ENCODE measurements at regions not wholly inside any gene's neighbourhood (a gene's known extent, or its start where the extent isn't known, plus 50 kb on each side); places are given as distances from the start of the nearest gene placed in this dataset.

- ATAC-seq: no peak
- TF ChIP-seq ZNF8 (CRISPR knock-in tag; IDR thresholded peaks at IDR 0.05): no peak
These were observed 219.1 kb upstream of the KIRREL3 start for GRCh38 chr11:127219704-127220103.

GRCh38 chr11:127218275-127218608, 217.7 kb upstream of the KIRREL3 start:
- TF ChIP-seq ZNF70 (CRISPR knock-in tag; IDR thresholded peaks at IDR 0.05): no peak
- no peak for TF ChIP-seq POU6F1 (CRISPR knock-in tag; IDR thresholded peaks at IDR 0.05; ENCODE audit: borderline replicate concordance, low read depth)
- ATAC-seq: no peak

- ATAC-seq: no peak
- no peak for TF ChIP-seq TCF4 (CRISPR knock-in tag; IDR thresholded peaks at IDR 0.05; ENCODE audit: borderline replicate concordance)
- no peak for TF ChIP-seq OSR1 (CRISPR knock-in tag; IDR thresholded peaks at IDR 0.05)
- no peak for TF ChIP-seq CREB5 (CRISPR knock-in tag; IDR thresholded peaks at IDR 0.05; ENCODE audit: low read depth)
- no peak for TF ChIP-seq ZNF70 (CRISPR knock-in tag; IDR thresholded peaks at IDR 0.05)
- no peak for TF ChIP-seq ZFP3 (CRISPR knock-in tag; IDR thresholded peaks at IDR 0.05)
- no peak for TF ChIP-seq CSDC2 (CRISPR knock-in tag; IDR thresholded peaks at IDR 0.05)
- no peak for TF ChIP-seq ISL1 (CRISPR knock-in tag; IDR thresholded peaks at IDR 0.05)
- no peak for TF ChIP-seq ZFP30 (CRISPR knock-in tag; IDR thresholded peaks at IDR 0.05)
- no peak for TF ChIP-seq ZNF8 (CRISPR knock-in tag; IDR thresholded peaks at IDR 0.05)
- TF ChIP-seq ZNF565 (CRISPR knock-in tag; conservative IDR thresholded peaks at IDR 0.05; ENCODE audit: low read depth): no peak
- TF ChIP-seq ARNTL (CRISPR knock-in tag; IDR thresholded peaks at IDR 0.05; ENCODE audit: borderline replicate concordance, low read depth): no peak
- no peak for TF ChIP-seq TSHZ2 (CRISPR knock-in tag; IDR thresholded peaks at IDR 0.05)
- no peak for TF ChIP-seq PATZ1 (CRISPR knock-in tag; IDR thresholded peaks at IDR 0.05; ENCODE audit: borderline replicate concordance)
- no peak for TF ChIP-seq POU6F1 (CRISPR knock-in tag; IDR thresholded peaks at IDR 0.05; ENCODE audit: borderline replicate concordance, low read depth)
These were observed 217.1 kb upstream of the KIRREL3 start for GRCh38 chr11:127217452-127218274.

- no peak for ATAC-seq
- TF ChIP-seq ZFP30 (CRISPR knock-in tag; IDR thresholded peaks at IDR 0.05): no peak
- no peak for TF ChIP-seq ARNTL (CRISPR knock-in tag; IDR thresholded peaks at IDR 0.05; ENCODE audit: borderline replicate concordance, low read depth)
- TF ChIP-seq POU6F1 (CRISPR knock-in tag; IDR thresholded peaks at IDR 0.05; ENCODE audit: borderline replicate concordance, low read depth): no peak
- no peak for TF ChIP-seq TSHZ2 (CRISPR knock-in tag; IDR thresholded peaks at IDR 0.05)
- TF ChIP-seq PATZ1 (CRISPR knock-in tag; IDR thresholded peaks at IDR 0.05; ENCODE audit: borderline replicate concordance): no peak
- TF ChIP-seq TCF4 (CRISPR knock-in tag; IDR thresholded peaks at IDR 0.05; ENCODE audit: borderline replicate concordance): no peak
- TF ChIP-seq ZFP3 (CRISPR knock-in tag; IDR thresholded peaks at IDR 0.05): no peak
- TF ChIP-seq CSDC2 (CRISPR knock-in tag; IDR thresholded peaks at IDR 0.05): no peak
- TF ChIP-seq GLIS3 (CRISPR knock-in tag; IDR thresholded peaks at IDR 0.05): no peak
- no peak for TF ChIP-seq ZNF8 (CRISPR knock-in tag; IDR thresholded peaks at IDR 0.05)
- TF ChIP-seq OSR1 (CRISPR knock-in tag; IDR thresholded peaks at IDR 0.05): no peak
- no peak for TF ChIP-seq ESRRG (CRISPR knock-in tag; IDR thresholded peaks at IDR 0.05)
These were observed 205.2 kb upstream of the KIRREL3 start for GRCh38 chr11:127205688-127206217.
